ENCODE measurements at regions not wholly inside any gene's neighbourhood (a gene's known extent, or its start where the extent isn't known, plus 50 kb on each side); places are given as distances from the start of the nearest gene placed in this dataset.

- TF ChIP-seq GATA2 (IDR thresholded peaks at IDR 0.05; ENCODE audit: low read depth, low read length) (peak; percentile 25; the same call in 1 of the 2 replicates), GATA3 (IDR thresholded peaks at IDR 0.05; ENCODE audit: low read depth, low read length) (0 out of 2 replicates have a peak, but pooled peaks have one; percentile 13)
Measured at GRCh38 chr15:70461017-70461416, 302.3 kb downstream of the UACA start.
